ENCODE measurements at regions not wholly inside any gene's neighbourhood (a gene's known extent, or its start where the extent isn't known, plus 50 kb on each side); places are given as distances from the start of the nearest gene placed in this dataset.

DNA sequence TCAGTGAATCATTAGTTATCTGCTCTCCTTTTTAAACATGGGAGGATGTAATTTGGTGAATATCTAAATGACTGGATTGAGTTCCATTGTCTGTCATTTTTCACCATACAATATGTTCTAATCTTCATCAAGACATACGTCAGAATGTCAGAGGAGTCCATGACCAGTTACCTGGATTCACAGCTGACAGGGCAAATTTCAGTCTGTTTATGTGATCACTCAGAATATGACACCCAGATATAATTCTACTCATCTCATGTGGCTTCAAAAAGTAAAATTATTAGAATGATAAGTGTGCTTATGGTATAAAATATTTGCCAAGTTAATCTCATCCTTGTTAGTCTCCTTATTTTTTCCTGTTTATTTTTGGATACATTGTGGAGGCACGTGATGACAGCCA lies 150.2 kb downstream of the CDC14C start:
- TF ChIP-seq, protein P1, sequence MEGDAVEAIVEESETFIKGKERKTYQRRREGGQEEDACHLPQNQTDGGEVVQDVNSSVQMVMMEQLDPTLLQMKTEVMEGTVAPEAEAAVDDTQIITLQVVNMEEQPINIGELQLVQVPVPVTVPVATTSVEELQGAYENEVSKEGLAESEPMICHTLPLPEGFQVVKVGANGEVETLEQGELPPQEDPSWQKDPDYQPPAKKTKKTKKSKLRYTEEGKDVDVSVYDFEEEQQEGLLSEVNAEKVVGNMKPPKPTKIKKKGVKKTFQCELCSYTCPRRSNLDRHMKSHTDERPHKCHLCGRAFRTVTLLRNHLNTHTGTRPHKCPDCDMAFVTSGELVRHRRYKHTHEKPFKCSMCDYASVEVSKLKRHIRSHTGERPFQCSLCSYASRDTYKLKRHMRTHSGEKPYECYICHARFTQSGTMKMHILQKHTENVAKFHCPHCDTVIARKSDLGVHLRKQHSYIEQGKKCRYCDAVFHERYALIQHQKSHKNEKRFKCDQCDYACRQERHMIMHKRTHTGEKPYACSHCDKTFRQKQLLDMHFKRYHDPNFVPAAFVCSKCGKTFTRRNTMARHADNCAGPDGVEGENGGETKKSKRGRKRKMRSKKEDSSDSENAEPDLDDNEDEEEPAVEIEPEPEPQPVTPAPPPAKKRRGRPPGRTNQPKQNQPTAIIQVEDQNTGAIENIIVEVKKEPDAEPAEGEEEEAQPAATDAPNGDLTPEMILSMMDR (IDR thresholded peaks at IDR 0.05; ENCODE audit: low read depth, low read length): no peak
- no peak for TF ChIP-seq POLR2A (IDR thresholded peaks at IDR 0.05; ENCODE audit: extremely low read depth, insufficient read length)
- TF ChIP-seq, protein P2, sequence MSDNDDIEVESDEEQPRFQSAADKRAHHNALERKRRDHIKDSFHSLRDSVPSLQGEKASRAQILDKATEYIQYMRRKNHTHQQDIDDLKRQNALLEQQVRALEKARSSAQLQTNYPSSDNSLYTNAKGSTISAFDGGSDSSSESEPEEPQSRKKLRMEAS (IDR thresholded peaks at IDR 0.05; ENCODE audit: low read depth, low read length): no peak
